Mesenchymal stem cell (in vitro differentiated cells and primary cell): ENCODE measurements at regions not wholly inside any gene's neighbourhood (a gene's known extent, or its start where the extent isn't known, plus 50 kb on each side); places are given as distances from the start of the nearest gene placed in this dataset.

Experiments
- DNase-seq: peaks from one replicate; pipeline ENCODE4 v3.0.0-alpha.2; 2013
- H2AFZ ChIP-seq: one replicate; pipeline ENCODE4 v1.6.1; 2013; ENCODE audit warnings: low read depth, mild to moderate bottlenecking, control low read depth, inconsistent platforms, low read length, moderate library complexity
- H2AK5ac ChIP-seq: 2 replicates; pipeline ENCODE4 v1.6.1; 2013; ENCODE audit warnings: low read length, moderate library complexity, mild to moderate bottlenecking, inconsistent platforms; ENCODE audit not compliant: severe bottlenecking
- H2BK120ac ChIP-seq: one replicate; pipeline ENCODE4 v1.6.1; 2013; ENCODE audit warnings: low read depth, mild to moderate bottlenecking, inconsistent platforms, low read length, moderate library complexity
- H2BK12ac ChIP-seq, 2 experiments: one replicate each; pipeline ENCODE4 v1.6.1; 2013; ENCODE audit warnings: inconsistent platforms in 2 of 2, low read length in 2 of 2, mild to moderate bottlenecking in 2 of 2, moderate library complexity in 2 of 2, control low read depth in 1 of 2
- H2BK15ac ChIP-seq: one replicate; pipeline ENCODE4 v1.6.1; 2013; ENCODE audit warnings: mild to moderate bottlenecking, low read depth, inconsistent platforms; ENCODE audit not compliant: poor library complexity, severe bottlenecking
- H2BK5ac ChIP-seq: 2 replicates; pipeline ENCODE4 v1.6.1; 2013; ENCODE audit warnings: low read depth, mild to moderate bottlenecking, low read length, control low read depth, inconsistent platforms; ENCODE audit not compliant: poor library complexity, severe bottlenecking
- H3K14ac ChIP-seq, 2 experiments: one replicate each; pipeline ENCODE4 v1.6.1; 2013; ENCODE audit warnings: inconsistent platforms in 2 of 2, low read length in 2 of 2, control low read depth in 1 of 2, mild to moderate bottlenecking in 1 of 2, moderate library complexity in 1 of 2
- H3K18ac ChIP-seq, 2 experiments: one replicate each; pipeline ENCODE4 v1.6.1; 2013; ENCODE audit warnings: inconsistent platforms in 2 of 2, low read length in 2 of 2, control low read depth in 1 of 2, low read depth in 1 of 2, mild to moderate bottlenecking in 1 of 2
- H3K23ac ChIP-seq, 2 experiments: one replicate each; pipeline ENCODE4 v1.6.1; 2013; ENCODE audit warnings: inconsistent platforms in 2 of 2, low read length in 2 of 2, mild to moderate bottlenecking in 2 of 2, moderate library complexity in 2 of 2, control low read depth in 1 of 2
- H3K27ac ChIP-seq: 2 replicates; pipeline ENCODE4 v1.5.1; 2013; ENCODE audit warnings: mild to moderate bottlenecking, moderate library complexity, low read length, control low read depth, inconsistent platforms; ENCODE audit not compliant: poor library complexity, severe bottlenecking
- H3K27me3 ChIP-seq, 2 experiments: 2 replicates each; pipeline versions ENCODE4 v1.6.1 to v1.7.0; 2013; ENCODE audit warnings: low read length in 2 of 2, mild to moderate bottlenecking in 2 of 2, moderate library complexity in 2 of 2, control low read depth in 1 of 2, inconsistent platforms in 1 of 2; ENCODE audit not compliant: control insufficient read depth in 1 of 2, insufficient read depth in 1 of 2
- H3K36me3 ChIP-seq, 2 experiments: 2 replicates each; pipeline versions ENCODE4 v1.6.1 to v1.7.0; 2013; ENCODE audit warnings: low read length in 2 of 2, control low read depth in 1 of 2, inconsistent platforms in 1 of 2, low read depth in 1 of 2, mild to moderate bottlenecking in 1 of 2; ENCODE audit not compliant: insufficient read depth in 2 of 2, control insufficient read depth in 1 of 2
- H3K4ac ChIP-seq, 2 experiments: one replicate each; pipeline ENCODE4 v1.6.1; 2013; ENCODE audit warnings: inconsistent platforms in 2 of 2, low read length in 2 of 2, mild to moderate bottlenecking in 2 of 2, moderate library complexity in 2 of 2, control low read depth in 1 of 2, low read depth in 1 of 2
- H3K4me1 ChIP-seq: 2 replicates; pipeline ENCODE4 v1.6.1; 2013; ENCODE audit warnings: low read depth, low read length, control low read depth; ENCODE audit not compliant: control insufficient read depth, insufficient read depth
- H3K4me2 ChIP-seq: 2 replicates; pipeline ENCODE4 v1.6.1; 2013; ENCODE audit warnings: low read length, mild to moderate bottlenecking, inconsistent platforms; ENCODE audit not compliant: poor library complexity, severe bottlenecking
- H3K4me3 ChIP-seq, 2 experiments: 2 replicates each; pipeline versions ENCODE4 v1.5.1 to v1.7.0; 2013; ENCODE audit warnings: low read length in 2 of 2, mild to moderate bottlenecking in 2 of 2, control low read depth in 1 of 2, low read depth in 1 of 2; ENCODE audit not compliant: insufficient read depth in 1 of 2
- H3K79me1 ChIP-seq: replicated peaks from 2 replicates; pipeline ENCODE4 v1.6.1; 2013; ENCODE audit warnings: mild to moderate bottlenecking, control low read depth, low read length, inconsistent platforms; ENCODE audit not compliant: poor library complexity, severe bottlenecking
- H3K9ac ChIP-seq: 2 replicates; pipeline ENCODE4 v1.7.0; 2013; ENCODE audit warnings: mild to moderate bottlenecking, low read length, moderate library complexity
- H3K9me3 ChIP-seq: 2 replicates; pipeline ENCODE4 v1.7.0; 2013; ENCODE audit warnings: mild to moderate bottlenecking, low read length; ENCODE audit not compliant: control insufficient read depth
- H4K8ac ChIP-seq: one replicate; pipeline ENCODE4 v1.6.1; 2013; ENCODE audit warnings: inconsistent platforms, mild to moderate bottlenecking, low read length, moderate library complexity
- H4K91ac ChIP-seq: one replicate; pipeline ENCODE4 v1.6.1; 2013; ENCODE audit warnings: mild to moderate bottlenecking, low read length, inconsistent platforms
- WGBS: methylation state at CpG from one replicate; pipeline ENCODE4 v1.1.7; 2013; ENCODE audit warnings: mixed read lengths; 5-methylcytosine and 5-hydroxymethylcytosine counted together

- H4K8ac ChIP-seq: no peak overlapping the region
- H3K36me3 ChIP-seq: no peaks in the 10 kb centered on the region
- no peak overlapping the region for H3K4me3 ChIP-seq
- H3K4me2 ChIP-seq: no peak overlapping the region
- H2BK120ac ChIP-seq: no peak overlapping the region
- no peak overlapping the region for H3K18ac ChIP-seq
- H2AFZ ChIP-seq: no peak overlapping the region
- no peak overlapping the region for H3K27ac ChIP-seq
- H3K9ac ChIP-seq: no peak overlapping the region
- no peak overlapping the region for H2BK15ac ChIP-seq
- 80% methylated on average over 1 of the region's 5 CpGs for WGBS
- no peaks in the 10 kb centered on the region for H3K4me1 ChIP-seq
- no peak overlapping the region for H4K91ac ChIP-seq
- H2BK5ac ChIP-seq: no peak overlapping the region
- no peak overlapping the region for H3K23ac ChIP-seq
- no peaks in the 10 kb centered on the region for H3K27me3 ChIP-seq
- no peaks in the 10 kb centered on the region for H3K9me3 ChIP-seq
- H2BK12ac ChIP-seq: no peak overlapping the region
- no peak overlapping the region for H3K4ac ChIP-seq
- H3K14ac ChIP-seq: no peak overlapping the region
- H3K79me1 ChIP-seq: no peaks in the 10 kb centered on the region
- H2AK5ac ChIP-seq: no peak overlapping the region
- DNase-seq: peak; percentile 18
These were observed 519.1 kb upstream of the ANKRD30A start for GRCh38 chr10:36606234-36606839.

DNA sequence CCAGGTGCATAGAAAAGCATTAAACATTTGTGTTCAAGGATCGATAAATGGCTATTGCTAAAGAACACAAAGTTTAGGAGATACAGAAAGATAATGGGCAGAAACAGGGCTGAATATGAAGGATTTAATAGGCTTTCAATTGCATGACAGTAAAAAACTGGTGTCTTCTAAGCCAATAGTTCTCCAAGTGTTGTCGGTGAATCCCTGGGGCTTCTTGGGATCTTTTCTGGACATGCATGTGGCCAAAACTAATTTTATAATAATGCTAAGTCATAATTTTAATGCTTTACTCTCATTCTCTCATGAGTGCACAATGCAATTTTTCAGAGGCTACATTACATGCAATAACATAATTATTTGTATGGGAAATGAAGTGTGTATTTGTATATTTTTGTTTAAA, 521.1 kb upstream of the ANKRD30A start:
- no peaks in the 10 kb centered on the region for H3K9me3 ChIP-seq
- no peaks in the 10 kb centered on the region for H3K27me3 ChIP-seq
- no peaks in the 10 kb centered on the region for H3K36me3 ChIP-seq
- H3K18ac ChIP-seq: no peak overlapping the region
- 98% methylated on average over 1 of the region's 2 CpGs for WGBS
- no peak overlapping the region for H3K4me2 ChIP-seq
- H3K79me1 ChIP-seq: no peaks in the 10 kb centered on the region
- H4K8ac ChIP-seq: no peak overlapping the region
- H3K27ac ChIP-seq: no peak overlapping the region
- H3K14ac ChIP-seq: no peak overlapping the region
- H2AFZ ChIP-seq: no peak overlapping the region
- H2BK12ac ChIP-seq: no peak overlapping the region
- H3K4me3 ChIP-seq: no peak overlapping the region
- no peak overlapping the region for H2AK5ac ChIP-seq
- no peak overlapping the region for H2BK15ac ChIP-seq
- H2BK5ac ChIP-seq: no peak overlapping the region
- no peak overlapping the region for H3K4ac ChIP-seq
- no peak overlapping the region for H2BK120ac ChIP-seq
- no peak overlapping the region for H4K91ac ChIP-seq
- H3K4me1 ChIP-seq: no peaks in the 10 kb centered on the region
- DNase-seq: no peak
- H3K9ac ChIP-seq: no peak overlapping the region
- H3K23ac ChIP-seq: no peak overlapping the region

DNA sequence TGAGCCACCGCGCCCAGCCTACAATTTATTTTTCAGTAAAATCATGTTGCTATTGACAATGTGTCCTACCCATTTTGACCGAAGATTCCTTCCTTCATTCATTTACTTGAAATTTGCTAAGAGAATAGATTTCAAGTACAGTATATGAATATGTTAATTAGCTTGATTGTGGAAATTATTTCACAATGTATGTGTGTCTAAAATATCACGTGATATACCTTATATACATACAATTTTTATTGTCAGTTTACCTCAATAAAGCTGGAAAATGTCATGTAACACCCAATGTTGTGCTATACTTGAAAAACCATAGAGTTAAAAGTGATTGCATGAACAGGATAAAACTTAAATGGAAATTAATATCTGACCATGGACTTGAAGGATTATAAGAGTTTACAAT, 521.7 kb upstream of the ANKRD30A start:
- WGBS: no CpG with 5 or more reads among the region's 4 CpGs
- H4K91ac ChIP-seq: no peak overlapping the region
- H2BK5ac ChIP-seq: no peak overlapping the region
- H3K4ac ChIP-seq: no peak overlapping the region
- no peak overlapping the region for H3K4me2 ChIP-seq
- no peaks in the 10 kb centered on the region for H3K27me3 ChIP-seq
- no peak overlapping the region for H2BK12ac ChIP-seq
- H2AFZ ChIP-seq: no peak overlapping the region
- no peak overlapping the region for H3K27ac ChIP-seq
- H2BK120ac ChIP-seq: no peak overlapping the region
- H3K36me3 ChIP-seq: no peaks in the 10 kb centered on the region
- H2AK5ac ChIP-seq: no peak overlapping the region
- no peak overlapping the region for H3K23ac ChIP-seq
- no peak overlapping the region for H3K14ac ChIP-seq
- H3K4me1 ChIP-seq: no peaks in the 10 kb centered on the region
- H3K18ac ChIP-seq: no peak overlapping the region
- no peak overlapping the region for H4K8ac ChIP-seq
- H2BK15ac ChIP-seq: no peak overlapping the region
- H3K9ac ChIP-seq: no peak overlapping the region
- H3K79me1 ChIP-seq: no peaks in the 10 kb centered on the region
- no peaks in the 10 kb centered on the region for H3K9me3 ChIP-seq
- no peak for DNase-seq
- H3K4me3 ChIP-seq: no peak overlapping the region

GRCh38 chr10:36602374-36602773, 523.0 kb upstream of the ANKRD30A start:
- no peak overlapping the region for H3K14ac ChIP-seq
- no peak overlapping the region for H2AK5ac ChIP-seq
- DNase-seq: peak; percentile 79
- no peaks in the 10 kb centered on the region for H3K79me1 ChIP-seq
- WGBS: 10% methylated on average over 1 of the region's 4 CpGs
- H2BK12ac ChIP-seq: no peak overlapping the region
- H2BK15ac ChIP-seq: no peak overlapping the region
- H2AFZ ChIP-seq: no peak overlapping the region
- no peaks in the 10 kb centered on the region for H3K9me3 ChIP-seq
- H2BK120ac ChIP-seq: no peak overlapping the region
- H3K4me2 ChIP-seq: no peak overlapping the region
- H3K4ac ChIP-seq: no peak overlapping the region
- no peak overlapping the region for H3K23ac ChIP-seq
- H3K27ac ChIP-seq: no peak overlapping the region
- H3K9ac ChIP-seq: no peak overlapping the region
- no peaks in the 10 kb centered on the region for H3K27me3 ChIP-seq
- no peak overlapping the region for H4K8ac ChIP-seq
- H3K36me3 ChIP-seq: no peaks in the 10 kb centered on the region
- H3K18ac ChIP-seq: no peak overlapping the region
- no peak overlapping the region for H2BK5ac ChIP-seq
- H3K4me3 ChIP-seq: no peak overlapping the region
- no peaks in the 10 kb centered on the region for H3K4me1 ChIP-seq
- no peak overlapping the region for H4K91ac ChIP-seq
